Hepatocyte (in vitro differentiated cells): ENCODE measurements at regions not wholly inside any gene's neighbourhood (a gene's known extent, or its start where the extent isn't known, plus 50 kb on each side); places are given as distances from the start of the nearest gene placed in this dataset.

Experiments
- DNase-seq: peaks from one replicate; pipeline ENCODE4 v3.0.0-alpha.2; 2016; ENCODE audit warnings: low spot score
- H2AFZ ChIP-seq: fragments of 200-600 bp; sonication (generic); 2 replicates; pipeline ENCODE4 v1.6.0; 2016; ENCODE audit warnings: antibody characterized with exemption, mild to moderate bottlenecking
- H3K27ac ChIP-seq: fragments of 200-600 bp; sonication (generic); 2 replicates; pipeline ENCODE4 v1.5.1; 2016; ENCODE audit warnings: mild to moderate bottlenecking
- H3K27me3 ChIP-seq: fragments of 200-600 bp; sonication (generic); 2 replicates; pipeline ENCODE4 v1.6.1; 2016
- H3K36me3 ChIP-seq: fragments of 200-600 bp; sonication (generic); replicated peaks from 2 replicates; pipeline ENCODE4 v1.5.1; 2016; ENCODE audit warnings: low read depth; ENCODE audit not compliant: insufficient read depth
- H3K4me1 ChIP-seq: fragments of 200-600 bp; sonication (generic); 2 replicates; pipeline ENCODE4 v1.5.1; 2016; ENCODE audit warnings: mild to moderate bottlenecking, moderate library complexity; ENCODE audit not compliant: insufficient read depth
- H3K4me2 ChIP-seq: fragments of 200-600 bp; sonication (generic); 2 replicates; pipeline ENCODE4 v1.6.0; 2016
- H3K4me3 ChIP-seq: fragments of 200-600 bp; sonication (generic); 2 replicates; pipeline ENCODE4 v1.5.1; 2016; ENCODE audit warnings: mild to moderate bottlenecking
- H3K79me2 ChIP-seq: fragments of 200-600 bp; sonication (generic); 2 replicates; pipeline ENCODE4 v1.6.0; 2017; ENCODE audit warnings: mild to moderate bottlenecking
- H3K9me2 ChIP-seq: fragments of 200-600 bp; sonication (generic); replicated peaks from 2 replicates; pipeline ENCODE4 v1.6.0; 2017; ENCODE audit warnings: mild to moderate bottlenecking; ENCODE audit not compliant: insufficient read depth
- H3K9me3 ChIP-seq: fragments of 200-600 bp; sonication (generic); 2 replicates; pipeline ENCODE4 v1.5.1; 2016; ENCODE audit warnings: low read depth, mild to moderate bottlenecking
- H4K20me1 ChIP-seq: fragments of 200-600 bp; sonication (generic); 2 replicates; pipeline ENCODE4 v1.6.0; 2016; ENCODE audit warnings: mild to moderate bottlenecking; ENCODE audit not compliant: insufficient read depth, poor library complexity, severe bottlenecking
- EZH2 ChIP-seq: fragments of 200-600 bp; sonication (generic); IDR thresholded peaks from 2 replicates; pipeline ENCODE4 v1.6.1; 2016; ENCODE audit warnings: antibody characterized with exemption, mild to moderate bottlenecking, borderline replicate concordance
- EZH2phosphoT487 ChIP-seq: fragments of 200-600 bp; sonication (generic); IDR thresholded peaks from one replicate; pipeline ENCODE4 v1.6.1; 2018; ENCODE audit warnings: antibody characterized with exemption, mild to moderate bottlenecking, low read depth, moderate library complexity; ENCODE audit not compliant: unreplicated experiment, severe bottlenecking
- WGBS: methylation state at CpG from one replicate; pipeline ENCODE4 v1.1.6; 2016; ENCODE audit warnings: low lambda C conversion rate; ENCODE audit errors: missing lambda C conversion rate; 5-methylcytosine and 5-hydroxymethylcytosine counted together
- TF ChIP-seq, protein P1 (sequence below): fragments of 200-600 bp; sonication (generic); IDR thresholded peaks from 2 replicates; pipeline ENCODE4 v1.5.1; 2016; ENCODE audit warnings: antibody characterized with exemption, mild to moderate bottlenecking; ENCODE audit not compliant: poor library complexity

GRCh38 chr4:158056689-158057245, 116.1 kb downstream of the GASK1B start:
- Histone ChIP-seq H3K79me2 (no peaks in the 10 kb centered on the region), H3K27me3 (no peaks in the 10 kb centered on the region), H3K27ac (no peak overlapping the region), H2AFZ (peak overlapping the region; percentile 32), H4K20me1 (no peaks in the 10 kb centered on the region), H3K9me3 (no peaks in the 10 kb centered on the region), H3K4me1 (no peaks in the 10 kb centered on the region), H3K9me2 (no peaks in the 10 kb centered on the region), H3K4me2 (no peak overlapping the region), H3K4me3 (no peak overlapping the region), H3K36me3 (no peaks in the 10 kb centered on the region)
- DNase-seq: no peak
- TF ChIP-seq, protein P1, sequence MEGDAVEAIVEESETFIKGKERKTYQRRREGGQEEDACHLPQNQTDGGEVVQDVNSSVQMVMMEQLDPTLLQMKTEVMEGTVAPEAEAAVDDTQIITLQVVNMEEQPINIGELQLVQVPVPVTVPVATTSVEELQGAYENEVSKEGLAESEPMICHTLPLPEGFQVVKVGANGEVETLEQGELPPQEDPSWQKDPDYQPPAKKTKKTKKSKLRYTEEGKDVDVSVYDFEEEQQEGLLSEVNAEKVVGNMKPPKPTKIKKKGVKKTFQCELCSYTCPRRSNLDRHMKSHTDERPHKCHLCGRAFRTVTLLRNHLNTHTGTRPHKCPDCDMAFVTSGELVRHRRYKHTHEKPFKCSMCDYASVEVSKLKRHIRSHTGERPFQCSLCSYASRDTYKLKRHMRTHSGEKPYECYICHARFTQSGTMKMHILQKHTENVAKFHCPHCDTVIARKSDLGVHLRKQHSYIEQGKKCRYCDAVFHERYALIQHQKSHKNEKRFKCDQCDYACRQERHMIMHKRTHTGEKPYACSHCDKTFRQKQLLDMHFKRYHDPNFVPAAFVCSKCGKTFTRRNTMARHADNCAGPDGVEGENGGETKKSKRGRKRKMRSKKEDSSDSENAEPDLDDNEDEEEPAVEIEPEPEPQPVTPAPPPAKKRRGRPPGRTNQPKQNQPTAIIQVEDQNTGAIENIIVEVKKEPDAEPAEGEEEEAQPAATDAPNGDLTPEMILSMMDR: no peak
- TF ChIP-seq EZH2: no peak
- no peak for TF ChIP-seq EZH2phosphoT487

GRCh38 chr4:158055668-158056067, 117.2 kb downstream of the GASK1B start:
- 74% methylated on average over 1 of the region's 1 CpG for WGBS
- TF ChIP-seq EZH2phosphoT487 (no peak), EZH2 (no peak)
- TF ChIP-seq, protein P1: no peak
- no peak overlapping the region for H3K4me2 ChIP-seq

GRCh38 chr4:158053801-158054200, 119.0 kb downstream of the GASK1B start:
- Histone ChIP-seq H3K4me2 (no peak overlapping the region), H3K9me2 (no peaks in the 10 kb centered on the region), H3K9me3 (no peaks in the 10 kb centered on the region), H3K79me2 (no peaks in the 10 kb centered on the region), H4K20me1 (no peaks in the 10 kb centered on the region), H3K36me3 (no peaks in the 10 kb centered on the region), H3K4me1 (no peaks in the 10 kb centered on the region), H3K4me3 (no peak overlapping the region), H2AFZ (no peak overlapping the region), H3K27me3 (no peaks in the 10 kb centered on the region), H3K27ac (no peak overlapping the region)
- WGBS: 80% methylated on average over 3 of the region's 3 CpGs
- DNase-seq: no peak
- TF ChIP-seq EZH2 (no peak), EZH2phosphoT487 (no peak)
- TF ChIP-seq, protein P1: no peak

More at GRCh38 chr4:158055668-158056067, 117.2 kb downstream of the GASK1B start:
- no peaks in the 10 kb centered on the region for H3K4me1 ChIP-seq
- H3K9me2 ChIP-seq: no peaks in the 10 kb centered on the region
- H3K4me3 ChIP-seq: no peak overlapping the region
- H3K36me3 ChIP-seq: no peaks in the 10 kb centered on the region
- H4K20me1 ChIP-seq: no peaks in the 10 kb centered on the region
- H3K9me3 ChIP-seq: no peaks in the 10 kb centered on the region
- no peaks in the 10 kb centered on the region for H3K27me3 ChIP-seq
- H3K27ac ChIP-seq: no peak overlapping the region
- no peak overlapping the region for H2AFZ ChIP-seq
- no peaks in the 10 kb centered on the region for H3K79me2 ChIP-seq
- DNase-seq: no peak

DNA sequence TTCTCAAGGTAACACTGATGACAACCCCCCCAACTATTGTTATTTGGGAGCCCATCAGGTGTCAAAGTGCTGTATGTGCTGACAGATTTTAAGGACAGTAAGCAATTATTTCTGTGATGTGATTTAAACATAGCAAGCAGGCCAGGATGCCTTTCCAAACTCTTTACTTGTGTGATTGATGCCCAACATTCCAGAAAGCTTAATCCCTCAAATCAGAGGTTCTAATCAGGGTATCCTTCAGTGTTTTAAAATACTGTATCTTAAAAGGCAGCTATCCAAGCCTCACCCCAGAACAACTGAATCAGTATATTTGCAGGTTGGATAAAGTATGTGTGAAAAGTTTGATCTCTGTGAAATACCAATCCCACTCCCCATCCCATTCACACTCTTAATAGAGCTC, 119.7 kb downstream of the GASK1B start:
- no peak for DNase-seq
- H3K27ac ChIP-seq: no peak overlapping the region
- no peaks in the 10 kb centered on the region for H3K27me3 ChIP-seq
- H4K20me1 ChIP-seq: no peaks in the 10 kb centered on the region
- H2AFZ ChIP-seq: no peak overlapping the region
- TF ChIP-seq EZH2phosphoT487: no peak
- no peak for TF ChIP-seq EZH2
- no peaks in the 10 kb centered on the region for H3K36me3 ChIP-seq
- no peaks in the 10 kb centered on the region for H3K4me1 ChIP-seq
- no peak overlapping the region for H3K4me3 ChIP-seq
- H3K9me2 ChIP-seq: no peaks in the 10 kb centered on the region
- no peaks in the 10 kb centered on the region for H3K79me2 ChIP-seq
- no peaks in the 10 kb centered on the region for H3K9me3 ChIP-seq
- H3K4me2 ChIP-seq: no peak overlapping the region
